GM12891 (cell line): ENCODE measurements at regions not wholly inside any gene's neighbourhood (a gene's known extent, or its start where the extent isn't known, plus 50 kb on each side); places are given as distances from the start of the nearest gene placed in this dataset.

Experiments used
- DNase-seq: peaks from one replicate; pipeline ENCODE4 v3.0.0; 2011; ENCODE audit warnings: low spot score; ENCODE audit not compliant: insufficient read length
- FAIRE-seq: peaks from 2 replicates; lab custom pipeline; 2011; peaks lifted over from hg19 to GRCh38; lab: Jason Lieb, UNC
- PAX5 ChIP-seq: IDR thresholded peaks from 2 replicates; pipeline ENCODE4 v1.6.1; 2011; ENCODE audit warnings: low read length, moderate library complexity, mild to moderate bottlenecking; ENCODE audit not compliant: insufficient read depth, severe bottlenecking
- POLR2A ChIP-seq: IDR thresholded peaks from 2 replicates; pipeline ENCODE4 v1.6.1; 2011; ENCODE audit warnings: low read depth, low read length, control low read depth
- POLR2AphosphoS5 ChIP-seq: IDR thresholded peaks from 2 replicates; pipeline ENCODE4 v1.6.1; 2011; ENCODE audit warnings: low read depth, low read length, control low read depth
- POU2F2 ChIP-seq: IDR thresholded peaks from 2 replicates; pipeline ENCODE4 v1.6.1; 2011; ENCODE audit warnings: low read depth, mild to moderate bottlenecking, control low read depth, low read length, moderate library complexity
- SPI1 ChIP-seq: IDR thresholded peaks from 2 replicates; pipeline ENCODE4 v1.6.1; 2011; ENCODE audit warnings: low read depth, low read length, control low read depth
- TAF1 ChIP-seq: IDR thresholded peaks from 2 replicates; pipeline ENCODE4 v1.6.1; 2011; ENCODE audit warnings: low read depth, low read length, control low read depth

GRCh38 chr5:71836559-71837112 is 117.6 kb downstream of the CARTPT start:
- DNase-seq = no peak
- FAIRE-seq = no peak
- TF ChIP-seq SPI1 (no peak), TAF1 (no peak), POU2F2 (no peak), POLR2A (no peak), POLR2AphosphoS5 (no peak), PAX5 (no peak)

GRCh38 chr5:71838286-71838685 is 119.2 kb downstream of the CARTPT start:
- FAIRE-seq = no peak
- no peak for DNase-seq
- no peak for TF ChIP-seq TAF1

- DNase-seq (no peak), FAIRE-seq (no peak)
- TF ChIP-seq POLR2A (no peak), TAF1 (no peak), POU2F2 (no peak), SPI1 (no peak), POLR2AphosphoS5 (no peak), PAX5 (no peak)
These were observed 120.2 kb downstream of the CARTPT start for GRCh38 chr5:71839096-71839884.

- no peak for DNase-seq
These were observed 122.0 kb downstream of the CARTPT start for GRCh38 chr5:71841107-71841506.

GRCh38 chr5:71843111-71843510 is 124.0 kb downstream of the CARTPT start:
- FAIRE-seq = no peak
- DNase-seq = no peak
- no peak for TF ChIP-seq POLR2AphosphoS5

More at GRCh38 chr5:71841107-71841506, 122.0 kb downstream of the CARTPT start:
- TF ChIP-seq SPI1 = no peak
- no peak for TF ChIP-seq POU2F2
- no peak for TF ChIP-seq POLR2A
- no peak for TF ChIP-seq POLR2AphosphoS5
- no peak for FAIRE-seq

- TF ChIP-seq SPI1 (no peak), PAX5 (no peak), POU2F2 (no peak), TAF1 (no peak), POLR2A (no peak), POLR2AphosphoS5 (no peak)
- FAIRE-seq (no peak), DNase-seq (no peak)
These were observed 125.8 kb downstream of the CARTPT start for GRCh38 chr5:71844862-71845261.

- TF ChIP-seq POLR2AphosphoS5 (no peak), PAX5 (no peak), SPI1 (no peak), POLR2A (no peak), POU2F2 (no peak), TAF1 (no peak)
- DNase-seq (no peak), FAIRE-seq (no peak)
These were observed 140.4 kb downstream of the CARTPT start for GRCh38 chr5:71859515-71859914.

GRCh38 chr5:71860048-71860447 is 141.0 kb downstream of the CARTPT start:
- DNase-seq (no peak), FAIRE-seq (no peak)
- no peak for TF ChIP-seq POLR2AphosphoS5

GRCh38 chr5:71861682-71862081 is 142.6 kb downstream of the CARTPT start:
- FAIRE-seq (no peak), DNase-seq (no peak)
- TF ChIP-seq SPI1 (no peak), POLR2A (no peak), PAX5 (no peak), POU2F2 (no peak)

GRCh38 chr5:71862087-71862486 is 143.0 kb downstream of the CARTPT start:
- DNase-seq (no peak), FAIRE-seq (no peak)
- no peak for TF ChIP-seq PAX5
- TF ChIP-seq POLR2AphosphoS5 = no peak
- no peak for TF ChIP-seq SPI1
- TF ChIP-seq TAF1 = no peak
- TF ChIP-seq POLR2A = no peak

GRCh38 chr5:71862507-71863060 is 143.5 kb downstream of the CARTPT start:
- FAIRE-seq = no peak
- DNase-seq = no peak
- no peak for TF ChIP-seq POLR2AphosphoS5
- TF ChIP-seq TAF1 = no peak
- no peak for TF ChIP-seq SPI1
- no peak for TF ChIP-seq PAX5
- no peak for TF ChIP-seq POLR2A
- no peak for TF ChIP-seq POU2F2
